ENCODE measurements at regions not wholly inside any gene's neighbourhood (a gene's known extent, or its start where the extent isn't known, plus 50 kb on each side); places are given as distances from the start of the nearest gene placed in this dataset.
"Not testable (repeated sequence)": the region's sequence is repeated elsewhere in the genome, so short reads cannot be mapped to it uniquely, and the experiment has no call there.

DNA sequence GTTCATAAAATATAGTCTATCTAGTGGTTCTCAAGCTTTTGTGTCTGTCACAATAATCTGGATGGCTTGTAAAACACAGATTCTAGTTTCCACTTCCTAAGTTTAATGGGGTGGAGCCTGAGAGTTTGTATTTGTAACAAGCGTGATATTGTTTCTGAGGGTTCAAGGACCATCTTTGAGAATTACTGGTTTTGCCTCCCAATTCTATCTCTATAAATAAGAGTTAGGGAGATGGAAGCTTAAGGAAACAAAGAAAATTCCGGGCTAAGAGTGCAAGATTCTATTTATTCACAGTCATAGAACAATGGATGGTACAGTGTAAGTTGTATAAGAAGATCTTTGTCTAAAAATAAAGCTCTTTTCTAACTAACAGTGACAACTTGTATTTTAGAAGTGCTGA, 55.4 kb upstream of the TRIM77 start:
- H2AK5ac ChIP-seq (ENCODE audit: low read depth, low read length); H3K23ac ChIP-seq (ENCODE audit: insufficient read length); H2BK15ac ChIP-seq (ENCODE audit: low read length); H2BK120ac ChIP-seq (replicated peaks; ENCODE audit: low read depth, low read length); H3K14ac ChIP-seq (ENCODE audit: insufficient read length); H3K27me3 ChIP-seq (replicated peaks in 1 of 4; ENCODE audit: control insufficient read depth in 3 of 4, extremely low read depth in 1 of 4, insufficient read depth in 3 of 4, low read length in 3 of 4); H3K9me3 ChIP-seq (ENCODE audit: insufficient read depth in 2 of 2, low read depth in 1 of 2, low read length in 1 of 2); H3K27ac ChIP-seq (ENCODE audit: low read depth, low read length); H4K20me1 ChIP-seq (replicated peaks in 1 of 2; ENCODE audit: control insufficient read depth in 1 of 2, insufficient read depth in 2 of 2, low read length in 2 of 2); H4K91ac ChIP-seq (replicated peaks; ENCODE audit: insufficient read length, low read length); H3K4ac ChIP-seq (replicated peaks; ENCODE audit: insufficient read length, low read depth, low read length); H3K79me1 ChIP-seq (ENCODE audit: low read depth, low read length); CTCF ChIA-PET (ENCODE audit: partially characterized antibody); H2BK20ac ChIP-seq (ENCODE audit: low read length); H3K36me3 ChIP-seq (ENCODE audit: control insufficient read depth in 2 of 4, insufficient read depth in 4 of 4, low read length in 3 of 4); H3K23me2 ChIP-seq (ENCODE audit: low read depth, low read length); H4K5ac ChIP-seq (ENCODE audit: insufficient read length, low read depth, low read length); H3K79me2 ChIP-seq (ENCODE audit: control insufficient read depth in 1 of 2, insufficient read depth in 2 of 2, low read length in 2 of 2); H2AFZ ChIP-seq (ENCODE audit: low read length); H3K4me2 ChIP-seq (ENCODE audit: insufficient read depth in 1 of 2, low read depth in 2 of 2, low read length in 2 of 2); H3K4me3 ChIP-seq (ENCODE audit: extremely low read depth in 1 of 4, insufficient read depth in 2 of 4, low read depth in 3 of 4, low read length in 4 of 4); H2BK12ac ChIP-seq (ENCODE audit: low read depth, low read length); H2BK5ac ChIP-seq (ENCODE audit: low read depth, low read length); H3K4me1 ChIP-seq (replicated peaks in 1 of 4; ENCODE audit: control insufficient read depth in 3 of 4, insufficient read depth in 4 of 4, low read length in 3 of 4); H4K8ac ChIP-seq (ENCODE audit: extremely low read depth, insufficient read depth, low read length); FAIRE-seq; DNase-seq (ENCODE audit: low read depth in 1 of 2, low spot score in 2 of 2); H3K9ac ChIP-seq (replicated peaks in 1 of 4; ENCODE audit: extremely low read depth in 1 of 4, low read depth in 3 of 4, low read length in 3 of 4); H3K56ac ChIP-seq (replicated peaks; ENCODE audit: insufficient read length, low read depth, low read length); POLR2A ChIA-PET (ENCODE audit: partially characterized antibody); H3K18ac ChIP-seq (ENCODE audit: extremely low read depth, low read length): not testable (repeated sequence)
- 94% methylated on average over 2 of the region's 2 CpGs; no CpG with 5 or more reads in 1 of the 2 experiments for WGBS, 2 experiments (ENCODE audit: extremely low coverage in 1 of 2, insufficient coverage in 1 of 2, insufficient read length in 1 of 2, insufficient replicate concordance in 2 of 2, low coverage in 1 of 2, low lambda C conversion rate in 2 of 2, missing lambda C conversion rate in 1 of 2)

DNA sequence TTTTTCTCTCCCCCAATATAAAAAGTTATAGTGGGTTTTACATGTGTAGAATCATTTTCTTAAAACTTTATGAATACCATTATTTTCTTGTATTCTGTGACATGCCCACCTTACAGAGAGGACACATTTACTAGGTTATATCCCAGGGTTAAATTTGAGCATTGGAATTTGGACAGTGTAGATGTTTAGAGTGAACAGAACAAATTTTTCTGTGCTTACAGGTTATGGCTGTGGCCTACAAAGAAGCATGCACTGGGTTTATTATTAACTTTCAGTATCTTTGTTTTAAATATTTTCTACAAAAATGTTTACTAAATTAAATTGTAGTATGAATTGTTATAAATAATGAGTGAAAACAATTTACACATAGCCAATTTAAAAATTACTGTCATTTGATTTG, 51.3 kb upstream of the TRIM77 start:
- H3K4me1 ChIP-seq (replicated peaks in 1 of 4; ENCODE audit: control insufficient read depth in 3 of 4, insufficient read depth in 4 of 4, low read length in 3 of 4); H3K18ac ChIP-seq (ENCODE audit: extremely low read depth, low read length); H3K4me3 ChIP-seq (ENCODE audit: extremely low read depth in 1 of 4, insufficient read depth in 2 of 4, low read depth in 3 of 4, low read length in 4 of 4); H3K23me2 ChIP-seq (ENCODE audit: low read depth, low read length); H3K27me3 ChIP-seq (replicated peaks in 1 of 4; ENCODE audit: control insufficient read depth in 3 of 4, extremely low read depth in 1 of 4, insufficient read depth in 3 of 4, low read length in 3 of 4); H2BK12ac ChIP-seq (ENCODE audit: low read depth, low read length); H4K20me1 ChIP-seq (replicated peaks in 1 of 2; ENCODE audit: control insufficient read depth in 1 of 2, insufficient read depth in 2 of 2, low read length in 2 of 2); CTCF ChIA-PET (ENCODE audit: partially characterized antibody); H2BK120ac ChIP-seq (replicated peaks; ENCODE audit: low read depth, low read length); H2AK5ac ChIP-seq (ENCODE audit: low read depth, low read length); H3K9ac ChIP-seq (replicated peaks in 1 of 4; ENCODE audit: extremely low read depth in 1 of 4, low read depth in 3 of 4, low read length in 3 of 4); H3K79me2 ChIP-seq (ENCODE audit: control insufficient read depth in 1 of 2, insufficient read depth in 2 of 2, low read length in 2 of 2); H4K5ac ChIP-seq (ENCODE audit: insufficient read length, low read depth, low read length); H4K8ac ChIP-seq (ENCODE audit: extremely low read depth, insufficient read depth, low read length); H3K9me3 ChIP-seq (ENCODE audit: insufficient read depth in 2 of 2, low read depth in 1 of 2, low read length in 1 of 2); H3K36me3 ChIP-seq (ENCODE audit: control insufficient read depth in 2 of 4, insufficient read depth in 4 of 4, low read length in 3 of 4); H2AFZ ChIP-seq (ENCODE audit: low read length); H3K4ac ChIP-seq (replicated peaks; ENCODE audit: insufficient read length, low read depth, low read length); H3K56ac ChIP-seq (replicated peaks; ENCODE audit: insufficient read length, low read depth, low read length); H3K23ac ChIP-seq (ENCODE audit: insufficient read length); H3K79me1 ChIP-seq (ENCODE audit: low read depth, low read length); H3K14ac ChIP-seq (ENCODE audit: insufficient read length); H4K91ac ChIP-seq (replicated peaks; ENCODE audit: insufficient read length, low read length); DNase-seq (ENCODE audit: low read depth in 1 of 2, low spot score in 2 of 2); H2BK15ac ChIP-seq (ENCODE audit: low read length); POLR2A ChIA-PET (ENCODE audit: partially characterized antibody); H2BK5ac ChIP-seq (ENCODE audit: low read depth, low read length); H3K4me2 ChIP-seq (ENCODE audit: insufficient read depth in 1 of 2, low read depth in 2 of 2, low read length in 2 of 2); H2BK20ac ChIP-seq (ENCODE audit: low read length); FAIRE-seq; H3K27ac ChIP-seq (ENCODE audit: low read depth, low read length): not testable (repeated sequence)

All from H1 (cell line).